Thymus (tissue), 11 donors: ENCODE measurements at regions not wholly inside any gene's neighbourhood (a gene's known extent, or its start where the extent isn't known, plus 50 kb on each side); places are given as distances from the start of the nearest gene placed in this dataset.

Source experiments
- DNase-seq, 9 donors: peaks; one replicate each; pipeline ENCODE4 v3.0.0-alpha.2; 2013; ENCODE audit warnings: low spot score in 9 of 9, low read depth in 6 of 9, missing footprints in 1 of 9
- H3K27ac ChIP-seq, 2 donors: one replicate each; pipeline ENCODE4 v1.5.1; 2013; ENCODE audit warnings: control low read depth in 1 of 2, low read depth in 1 of 2, low read length in 1 of 2, mild to moderate bottlenecking in 1 of 2, moderate library complexity in 1 of 2
- H3K27me3 ChIP-seq, 2 donors: one replicate each; pipeline ENCODE4 v1.5.1; 2013; ENCODE audit warnings: low read length in 1 of 2; ENCODE audit not compliant: control insufficient read depth in 2 of 2, insufficient read depth in 1 of 2
- H3K36me3 ChIP-seq, 2 donors: one replicate each; pipeline ENCODE4 v1.5.1; 2013; ENCODE audit warnings: low read length in 1 of 2, mild to moderate bottlenecking in 1 of 2, moderate library complexity in 1 of 2; ENCODE audit not compliant: control insufficient read depth in 2 of 2, insufficient read depth in 2 of 2
- H3K4me1 ChIP-seq, 2 donors: one replicate each; pipeline ENCODE4 v1.5.1; 2013; ENCODE audit warnings: low read length in 2 of 2; ENCODE audit not compliant: control insufficient read depth in 2 of 2, insufficient read depth in 2 of 2
- H3K4me3 ChIP-seq, 2 donors: one replicate each; pipeline ENCODE4 v1.5.1; 2013; ENCODE audit warnings: low read length in 2 of 2, control low read depth in 1 of 2, mild to moderate bottlenecking in 1 of 2
- H3K9me3 ChIP-seq, 2 donors: one replicate each; pipeline ENCODE4 v1.5.1; 2013; ENCODE audit warnings: low read length in 1 of 2, mild to moderate bottlenecking in 1 of 2; ENCODE audit not compliant: control insufficient read depth in 2 of 2, insufficient read depth in 1 of 2
- WGBS: extraction: QIAGEN DNeasy Blood & Tissue Kit; methylation state at CpG from one replicate; pipeline ENCODE4 v1.1.7; 2013; 5-methylcytosine and 5-hydroxymethylcytosine counted together
- donor health status: healthy.

GRCh38 chr7:65820287-65820950 lies 52.5 kb upstream of the VKORC1L1 start:
- Histone ChIP-seq H3K27me3 (no peaks in the 10 kb centered on the region), H3K4me1 (no peaks in the 10 kb centered on the region), H3K36me3 (no peaks in the 10 kb centered on the region), H3K9me3 (no peaks in the 10 kb centered on the region), H3K4me3 (no peak overlapping the region), H3K27ac (no peak overlapping the region)
- no peak for DNase-seq
- 74% methylated on average over 4 of the region's 4 CpGs for WGBS
